Sigmoid colon (tissue), 6 donors: ENCODE measurements at regions not wholly inside any gene's neighbourhood (a gene's known extent, or its start where the extent isn't known, plus 50 kb on each side); places are given as distances from the start of the nearest gene placed in this dataset.

ENCODE experiments used
- DNase-seq: peaks from one replicate; pipeline ENCODE4 v3.0.0-alpha.2; 2019
- H3K27ac ChIP-seq, 4 donors: fragments of 200-600 bp; sonication (generic); one replicate each; pipeline ENCODE4 v1.5.1; 2016 to 2019; ENCODE audit warnings: mild to moderate bottlenecking in 1 of 4
- H3K27me3 ChIP-seq, 3 donors: fragments of 200-600 bp; sonication (generic); one replicate each; pipeline ENCODE4 v1.5.1; 2019; ENCODE audit warnings: mild to moderate bottlenecking in 1 of 3
- H3K36me3 ChIP-seq, 4 donors: fragments of 200-600 bp; sonication (generic); one replicate each; pipeline ENCODE4 v1.5.1; 2016 to 2019
- H3K4me1 ChIP-seq, 4 donors: fragments of 200-600 bp; sonication (generic); one replicate each; pipeline ENCODE4 v1.5.1; 2017 to 2019
- H3K4me3 ChIP-seq, 4 donors: fragments of 200-600 bp; sonication (generic); one replicate each; pipeline ENCODE4 v1.5.1; 2017 to 2019; ENCODE audit warnings: mild to moderate bottlenecking in 2 of 4, moderate library complexity in 1 of 4
- H3K9me3 ChIP-seq, 4 donors: fragments of 200-600 bp in 3 of 4; sonication (generic) in 3 of 4; one replicate each; pipeline versions ENCODE4 v1.5.1 to v1.6.1; 2013 to 2019
- CTCF ChIP-seq, 4 experiments: fragments of 450-650 bp in 3 of 4; fragments of 200-600 bp in 1 of 4; IDR thresholded peaks; one replicate each; pipeline ENCODE4 v1.5.1; 2016 to 2019; ENCODE audit warnings: antibody characterized with exemption in 4 of 4, mild to moderate bottlenecking in 3 of 4, moderate library complexity in 2 of 4
- EP300 ChIP-seq, 4 donors: sonication (generic); formaldehyde crosslinking; IDR thresholded peaks; one replicate each; pipeline ENCODE4 v1.6.1; 2017; ENCODE audit warnings: antibody characterized with exemption in 4 of 4
- POLR2A ChIP-seq, 2 donors: fragments of 450-650 bp; IDR thresholded peaks; one replicate each; pipeline ENCODE4 v1.6.1; 2016; ENCODE audit warnings: antibody characterized with exemption in 2 of 2, mild to moderate bottlenecking in 2 of 2, moderate library complexity in 2 of 2
- POLR2AphosphoS5 ChIP-seq, 4 donors: sonication (generic); formaldehyde crosslinking; IDR thresholded peaks; one replicate each; pipeline ENCODE4 v1.6.1; 2017; ENCODE audit warnings: antibody characterized with exemption in 4 of 4
- WGBS, 2 donors: extraction: QIAGEN DNeasy Blood & Tissue Kit; methylation state at CpG; one replicate each; pipeline ENCODE4 v1.1.7; 2013; 5-methylcytosine and 5-hydroxymethylcytosine counted together
- intact Hi-C: fragments of 100-400 bp; cut with DNase I; formaldehyde crosslinking; loops from one replicate; pipeline ENCODE4 v1.15.1; 2023
- donor health status: healthy with polysubstance abuse.
- donor health status: healthy.

DNA sequence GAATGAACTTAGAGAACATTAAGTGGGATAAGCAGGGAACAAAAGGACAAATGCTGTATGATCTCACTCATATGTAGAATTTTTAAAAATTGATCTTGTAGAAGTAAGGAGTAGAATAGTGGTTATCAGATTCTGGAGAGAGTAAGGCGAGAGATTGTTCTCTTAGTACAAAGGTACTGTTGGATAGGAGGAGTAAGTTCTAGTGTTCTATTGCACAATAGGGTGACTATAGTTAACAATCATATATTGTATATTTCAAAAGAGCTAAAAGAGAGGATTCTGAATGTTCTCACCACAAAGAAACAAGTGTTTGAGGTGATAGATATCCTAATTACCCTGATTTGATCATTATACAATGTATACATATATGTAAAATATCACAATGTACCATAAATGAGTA is 735.9 kb downstream of the NCAM2 start:
- Histone ChIP-seq H3K36me3 (no peaks in the 10 kb centered on the region), H3K9me3 (no peaks in the 10 kb centered on the region), H3K4me1 (no peaks in the 10 kb centered on the region), H3K27me3 (no peaks in the 10 kb centered on the region), H3K4me3 (no peak overlapping the region), H3K27ac (no peak overlapping the region)
- WGBS, 2 donors, result 86 to 92% methylated on average over 1 of the region's 1 CpG
- DNase-seq, result no peak
- intact Hi-C loops, result no loop called here
- TF ChIP-seq EP300 (IDR thresholded peaks at IDR 0.05) (no peak), CTCF (IDR thresholded peaks at IDR 0.05) (no peak), POLR2AphosphoS5 (IDR thresholded peaks at IDR 0.05) (no peak), POLR2A (IDR thresholded peaks at IDR 0.05) (no peak)

DNA sequence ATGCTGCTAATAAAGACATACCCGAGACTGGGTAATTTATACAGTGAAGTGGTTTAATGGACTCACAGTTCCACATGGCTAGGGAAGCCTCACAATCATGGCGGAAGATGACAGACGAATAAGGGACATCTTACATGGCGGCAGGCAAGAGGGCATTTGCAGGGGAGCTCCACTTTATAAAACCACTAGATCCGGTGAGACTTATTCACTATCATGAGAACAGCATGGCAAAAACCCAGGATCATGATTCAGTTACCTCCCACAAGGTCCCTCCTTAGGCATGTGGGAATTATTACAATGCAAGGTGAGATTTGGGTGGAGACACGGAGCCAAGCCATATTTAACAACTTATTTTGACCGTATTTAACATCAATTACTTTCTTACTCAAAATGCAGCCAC is 739.0 kb downstream of the NCAM2 start:
- no peak for TF ChIP-seq CTCF (IDR thresholded peaks at IDR 0.05)
- no peak for TF ChIP-seq EP300 (IDR thresholded peaks at IDR 0.05)
- TF ChIP-seq POLR2A (IDR thresholded peaks at IDR 0.05), result no peak
- TF ChIP-seq POLR2AphosphoS5 (IDR thresholded peaks at IDR 0.05), result no peak
- no peak overlapping the region for H3K4me3 ChIP-seq
- H3K36me3 ChIP-seq, result no peaks in the 10 kb centered on the region
- H3K9me3 ChIP-seq, result no peaks in the 10 kb centered on the region
- no peak for DNase-seq
- WGBS, 2 donors, result 79 to 87% methylated on average over 7 of the region's 7 CpGs
- intact Hi-C loops, result no loop called here
- H3K4me1 ChIP-seq, result no peaks in the 10 kb centered on the region
- H3K27ac ChIP-seq, result no peak overlapping the region
- H3K27me3 ChIP-seq, result no peaks in the 10 kb centered on the region

DNA sequence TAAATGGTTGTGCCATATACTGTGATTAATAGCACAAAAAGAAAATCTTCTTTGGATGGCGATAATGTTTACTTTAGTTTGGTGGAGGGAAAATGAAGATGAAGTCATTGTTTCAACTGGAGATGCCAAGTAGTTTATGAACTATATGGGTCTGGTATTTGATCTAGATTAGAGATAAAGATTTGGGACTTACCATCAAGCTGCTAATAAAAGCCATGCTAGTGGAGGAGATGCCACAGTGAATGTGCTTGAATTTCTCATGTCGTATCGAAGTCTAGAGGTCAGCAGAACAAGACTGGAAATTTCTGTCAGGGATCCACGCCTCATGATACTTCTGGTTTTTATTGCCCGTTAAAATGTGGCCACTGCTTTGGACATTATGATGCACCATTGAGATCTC is 742.0 kb downstream of the NCAM2 start:
- Histone ChIP-seq H3K9me3 (no peaks in the 10 kb centered on the region), H3K27ac (no peak overlapping the region), H3K4me3 (no peak overlapping the region), H3K36me3 (no peaks in the 10 kb centered on the region), H3K27me3 (no peaks in the 10 kb centered on the region), H3K4me1 (no peaks in the 10 kb centered on the region)
- TF ChIP-seq EP300 (IDR thresholded peaks at IDR 0.05) (no peak), POLR2A (IDR thresholded peaks at IDR 0.05) (no peak), POLR2AphosphoS5 (IDR thresholded peaks at IDR 0.05) (no peak), CTCF (IDR thresholded peaks at IDR 0.05) (no peak)
- 71 to 73% methylated on average over 5 of the region's 5 CpGs for WGBS, 2 donors
- intact Hi-C loops, result no loop called here
- no peak for DNase-seq

- H3K27ac ChIP-seq, result no peak overlapping the region
- H3K9me3 ChIP-seq, result no peaks in the 10 kb centered on the region
- H3K27me3 ChIP-seq, result no peaks in the 10 kb centered on the region
- 75 to 85% methylated on average over 4 of the region's 4 CpGs for WGBS, 2 donors
- no peak overlapping the region for H3K4me3 ChIP-seq
- TF ChIP-seq POLR2AphosphoS5 (IDR thresholded peaks at IDR 0.05), result no peak
- no peak for TF ChIP-seq CTCF (IDR thresholded peaks at IDR 0.05)
- no peak for TF ChIP-seq POLR2A (IDR thresholded peaks at IDR 0.05)
- TF ChIP-seq EP300 (IDR thresholded peaks at IDR 0.05), result no peak
- intact Hi-C loops, result loop anchor here (2.0 kb wide), 1 partner anchor 751 kb away; the partner anchor contains the start of gene NCAM2
- H3K4me1 ChIP-seq, result no peaks in the 10 kb centered on the region
- no peak for DNase-seq
- H3K36me3 ChIP-seq, result no peaks in the 10 kb centered on the region
These were observed 752.1 kb downstream of the NCAM2 start for GRCh38 chr21:21750124-21750825.

- 79 to 84% methylated on average over 1 of the region's 1 CpG for WGBS, 2 donors
- Histone ChIP-seq H3K27ac (no peak overlapping the region), H3K4me1 (no peaks in the 10 kb centered on the region), H3K27me3 (no peaks in the 10 kb centered on the region), H3K9me3 (no peaks in the 10 kb centered on the region), H3K4me3 (no peak overlapping the region), H3K36me3 (no peaks in the 10 kb centered on the region)
- DNase-seq, result no peak
- intact Hi-C loops, result loop anchor here (2.0 kb wide), 1 partner anchor 752 kb away; the partner anchor contains the start of gene NCAM2
- TF ChIP-seq CTCF (IDR thresholded peaks at IDR 0.05), result no peak
- TF ChIP-seq POLR2A (IDR thresholded peaks at IDR 0.05), result no peak
- no peak for TF ChIP-seq POLR2AphosphoS5 (IDR thresholded peaks at IDR 0.05)
- no peak for TF ChIP-seq EP300 (IDR thresholded peaks at IDR 0.05)
These were observed 753.1 kb downstream of the NCAM2 start for GRCh38 chr21:21751286-21751685.
